Keratinocyte (primary cell): ENCODE measurements at regions not wholly inside any gene's neighbourhood (a gene's known extent, or its start where the extent isn't known, plus 50 kb on each side); places are given as distances from the start of the nearest gene placed in this dataset.

Experiments
- DNase-seq: peaks from one replicate; pipeline ENCODE4 v3.0.0-alpha.2; 2011; ENCODE audit warnings: low read depth, missing footprints, low spot score
- FAIRE-seq: peaks from 2 replicates; lab custom pipeline; 2011; peaks lifted over from hg19 to GRCh38; lab: Jason Lieb, UNC
- H2AFZ ChIP-seq: 2 replicates; pipeline ENCODE4 v1.6.0; 2012; ENCODE audit warnings: low read length, control low read depth, inconsistent platforms; ENCODE audit not compliant: control insufficient read depth
- H3K27ac ChIP-seq: 2 replicates; pipeline ENCODE4 v1.5.1; 2011; ENCODE audit warnings: low read length; ENCODE audit not compliant: control insufficient read depth, insufficient read depth
- H3K27me3 ChIP-seq: 3 replicates; pipeline ENCODE4 v1.6.0; 2011; ENCODE audit warnings: low read length; ENCODE audit not compliant: control insufficient read depth, insufficient read depth; ENCODE audit errors: extremely low read depth
- H3K36me3 ChIP-seq, 2 experiments: 2 replicates in 1 of 2; 3 replicates in 1 of 2; pipeline ENCODE4 v1.5.1; 2011; ENCODE audit warnings: low read length in 2 of 2, mild to moderate bottlenecking in 1 of 2; ENCODE audit not compliant: control insufficient read depth in 2 of 2, insufficient read depth in 2 of 2; ENCODE audit errors: extremely low read depth in 1 of 2
- H3K4me1 ChIP-seq: 3 replicates; pipeline ENCODE4 v1.5.1; 2011; ENCODE audit warnings: low read length; ENCODE audit not compliant: control insufficient read depth, insufficient read depth; ENCODE audit errors: extremely low read depth
- H3K4me2 ChIP-seq: 3 replicates; pipeline ENCODE4 v1.6.0; 2011; ENCODE audit warnings: low read depth, low read length; ENCODE audit not compliant: control insufficient read depth, insufficient read depth; ENCODE audit errors: extremely low read depth
- H3K4me3 ChIP-seq, 3 experiments: fragments of 200-600 bp in 1 of 3; sonication (generic) in 1 of 3; 2 replicates in 2 of 3; 3 replicates in 1 of 3; pipeline ENCODE4 v1.5.1; 2011 to 2016; ENCODE audit warnings: low read length in 3 of 3, mild to moderate bottlenecking in 3 of 3, control low read depth in 2 of 3, inconsistent platforms in 1 of 3, low read depth in 1 of 3, mixed read lengths in 1 of 3, mixed run types in 1 of 3, moderate library complexity in 1 of 3; ENCODE audit not compliant: control insufficient read depth in 2 of 3, insufficient read depth in 2 of 3; ENCODE audit errors: extremely low read depth in 1 of 3
- H3K79me2 ChIP-seq: 2 replicates; pipeline ENCODE4 v1.6.0; 2012; ENCODE audit warnings: low read length; ENCODE audit not compliant: control insufficient read depth, insufficient read depth
- H3K9ac ChIP-seq: 3 replicates; pipeline ENCODE4 v1.6.0; 2011; ENCODE audit warnings: low read length; ENCODE audit not compliant: control insufficient read depth, insufficient read depth; ENCODE audit errors: extremely low read depth
- H3K9me1 ChIP-seq: 3 replicates; pipeline ENCODE4 v1.6.0; 2011; ENCODE audit warnings: low read length; ENCODE audit not compliant: control insufficient read depth, insufficient read depth; ENCODE audit errors: extremely low read depth
- H3K9me3 ChIP-seq: 2 replicates; pipeline ENCODE4 v1.5.1; 2012; ENCODE audit warnings: low read depth, low read length; ENCODE audit not compliant: control insufficient read depth
- H4K20me1 ChIP-seq: 3 replicates; pipeline ENCODE4 v1.6.0; 2011; ENCODE audit warnings: low read length; ENCODE audit not compliant: control insufficient read depth, insufficient read depth; ENCODE audit errors: extremely low read depth
- EZH2 ChIP-seq: IDR thresholded peaks from one replicate; pipeline ENCODE4 v1.6.1; 2012; ENCODE audit warnings: inconsistent platforms, mild to moderate bottlenecking, low read length, moderate library complexity
- dilution Hi-C: fragments of 300-500 bp; cut with MboI; formaldehyde crosslinking; loops from one replicate; pipeline ENCODE4 v1.7.0; 2020; ENCODE audit warnings: low sequenced_read_pairs; ENCODE audit not compliant: extremely low pct_ligation_motif_present
- TF ChIP-seq, protein P1 (sequence below), 3 experiments: IDR thresholded peaks in 1 of 3; conservative IDR thresholded peaks in 1 of 3; optimal IDR thresholded peaks in 1 of 3; 2 replicates in 2 of 3; 3 replicates in 1 of 3; pipeline versions ENCODE3 to v1.5.1; 2011; ENCODE audit warnings: low read length in 3 of 3, mild to moderate bottlenecking in 3 of 3, moderate library complexity in 2 of 3, control low read depth in 1 of 3, inconsistent platforms in 1 of 3; ENCODE audit not compliant: insufficient read depth in 2 of 3; ENCODE audit errors: extremely low read depth in 1 of 3

DNA sequence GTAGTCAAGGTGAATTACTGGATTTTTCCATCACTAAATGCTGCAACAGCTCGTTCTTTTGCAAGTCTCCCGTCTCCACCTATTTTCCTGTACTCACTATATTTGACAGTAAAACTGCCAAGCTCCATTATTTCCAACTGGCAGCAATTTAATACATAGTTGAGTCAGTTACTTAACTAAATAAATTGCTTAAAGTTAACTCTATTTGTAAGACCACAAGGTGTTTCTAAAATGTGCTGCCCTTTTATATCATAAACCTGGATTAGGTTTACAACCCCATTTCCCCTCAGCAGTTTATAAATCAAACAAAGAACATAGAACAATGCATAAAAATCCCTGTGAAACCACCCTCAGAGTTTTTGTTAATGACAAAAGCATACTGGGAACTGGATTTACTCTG, 211.4 kb upstream of the DPH6 start:
- H3K4me3 ChIP-seq = no peak overlapping the region
- TF ChIP-seq EZH2 = no peak
- TF ChIP-seq, protein P1, sequence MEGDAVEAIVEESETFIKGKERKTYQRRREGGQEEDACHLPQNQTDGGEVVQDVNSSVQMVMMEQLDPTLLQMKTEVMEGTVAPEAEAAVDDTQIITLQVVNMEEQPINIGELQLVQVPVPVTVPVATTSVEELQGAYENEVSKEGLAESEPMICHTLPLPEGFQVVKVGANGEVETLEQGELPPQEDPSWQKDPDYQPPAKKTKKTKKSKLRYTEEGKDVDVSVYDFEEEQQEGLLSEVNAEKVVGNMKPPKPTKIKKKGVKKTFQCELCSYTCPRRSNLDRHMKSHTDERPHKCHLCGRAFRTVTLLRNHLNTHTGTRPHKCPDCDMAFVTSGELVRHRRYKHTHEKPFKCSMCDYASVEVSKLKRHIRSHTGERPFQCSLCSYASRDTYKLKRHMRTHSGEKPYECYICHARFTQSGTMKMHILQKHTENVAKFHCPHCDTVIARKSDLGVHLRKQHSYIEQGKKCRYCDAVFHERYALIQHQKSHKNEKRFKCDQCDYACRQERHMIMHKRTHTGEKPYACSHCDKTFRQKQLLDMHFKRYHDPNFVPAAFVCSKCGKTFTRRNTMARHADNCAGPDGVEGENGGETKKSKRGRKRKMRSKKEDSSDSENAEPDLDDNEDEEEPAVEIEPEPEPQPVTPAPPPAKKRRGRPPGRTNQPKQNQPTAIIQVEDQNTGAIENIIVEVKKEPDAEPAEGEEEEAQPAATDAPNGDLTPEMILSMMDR (optimal IDR thresholded peaks at IDR 0.05 in 1 of 3, IDR thresholded peaks at IDR 0.05 in 1 of 3, conservative IDR thresholded peaks at IDR 0.05 in 1 of 3; ENCODE audit: extremely low read depth in 1 of 3, insufficient read depth in 2 of 3, low read length in 3 of 3) = no peak
- H2AFZ ChIP-seq = no peak overlapping the region
- no peaks in the 10 kb centered on the region for H3K36me3 ChIP-seq
- H3K9ac ChIP-seq = no peak overlapping the region
- DNase-seq (no peak), FAIRE-seq (no peak)
- no peaks in the 10 kb centered on the region for H3K9me1 ChIP-seq
- H3K4me2 ChIP-seq = no peak overlapping the region
- no peaks in the 10 kb centered on the region for H3K79me2 ChIP-seq
- H3K27ac ChIP-seq = no peak overlapping the region
- no peaks in the 10 kb centered on the region for H3K4me1 ChIP-seq
- no peaks in the 10 kb centered on the region for H3K27me3 ChIP-seq
- H3K9me3 ChIP-seq = no peaks in the 10 kb centered on the region
- no peaks in the 10 kb centered on the region for H4K20me1 ChIP-seq
- dilution Hi-C loops = no loop called here

DNA sequence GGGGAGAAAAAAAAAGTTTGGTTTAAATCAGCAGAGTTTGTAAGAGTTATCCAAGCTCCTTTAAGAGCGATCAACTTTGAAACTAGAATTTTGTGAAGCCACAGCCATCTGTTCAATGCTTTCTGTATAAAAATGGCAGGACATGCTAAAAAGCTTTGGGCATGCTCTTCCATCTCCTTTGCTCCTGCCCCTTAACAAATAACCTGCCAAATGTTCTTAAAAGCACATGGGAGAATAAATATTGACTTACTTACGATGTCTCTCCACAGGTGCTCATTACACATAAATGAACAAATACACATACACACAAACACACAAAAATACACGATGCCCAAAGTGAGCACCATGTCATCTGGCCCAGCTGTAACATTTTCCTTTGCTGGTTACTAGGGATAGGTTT, 211.8 kb upstream of the DPH6 start:
- Histone ChIP-seq H3K4me2 (no peak overlapping the region), H3K4me1 (no peaks in the 10 kb centered on the region), H4K20me1 (no peaks in the 10 kb centered on the region), H3K36me3 (no peaks in the 10 kb centered on the region), H3K4me3 (no peak overlapping the region), H3K27me3 (no peaks in the 10 kb centered on the region), H3K79me2 (no peaks in the 10 kb centered on the region), H3K9ac (no peak overlapping the region), H3K9me3 (no peaks in the 10 kb centered on the region), H3K9me1 (no peaks in the 10 kb centered on the region), H2AFZ (no peak overlapping the region), H3K27ac (no peak overlapping the region)
- FAIRE-seq (no peak), DNase-seq (no peak)
- no peak for TF ChIP-seq EZH2
- TF ChIP-seq, protein P1 (optimal IDR thresholded peaks at IDR 0.05 in 1 of 3, IDR thresholded peaks at IDR 0.05 in 1 of 3, conservative IDR thresholded peaks at IDR 0.05 in 1 of 3; ENCODE audit: extremely low read depth in 1 of 3, insufficient read depth in 2 of 3, low read length in 3 of 3) = no peak
- dilution Hi-C loops = no loop called here
